ENCODE measurements at regions not wholly inside any gene's neighbourhood (a gene's known extent, or its start where the extent isn't known, plus 50 kb on each side); places are given as distances from the start of the nearest gene placed in this dataset.
A peak's percentile ranks its signal among the peaks of the same experiment; 100 is the strongest.
"Not testable (repeated sequence)": the region's sequence is repeated elsewhere in the genome, so short reads cannot be mapped to it uniquely, and the experiment has no call there.

DNA sequence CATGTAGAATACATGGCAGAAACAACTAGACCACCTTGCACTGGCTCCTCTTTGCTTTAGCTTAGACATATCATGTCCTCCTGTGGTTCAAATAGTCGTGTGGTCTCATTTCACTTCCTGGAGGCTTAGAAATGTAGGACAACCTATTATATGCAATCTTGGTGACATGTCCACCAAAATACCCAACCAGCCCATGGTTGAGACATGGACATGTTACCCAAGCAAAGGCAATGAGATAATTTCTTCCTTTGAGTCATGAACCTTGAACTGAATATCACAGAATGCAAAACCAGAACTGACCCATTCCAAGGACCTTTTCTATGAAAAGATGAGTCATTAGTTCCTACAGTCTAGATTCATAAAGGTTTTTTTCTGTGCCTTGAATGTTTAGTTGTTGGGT is 309.0 kb upstream of the MDFIC2 start:
- peak in 2 of 4 experiments; percentile 3 to 23 for DNase-seq

GRCh38 chr3:70620956-70621355 is 308.5 kb upstream of the MDFIC2 start:
- DNase-seq, result no peak

DNA sequence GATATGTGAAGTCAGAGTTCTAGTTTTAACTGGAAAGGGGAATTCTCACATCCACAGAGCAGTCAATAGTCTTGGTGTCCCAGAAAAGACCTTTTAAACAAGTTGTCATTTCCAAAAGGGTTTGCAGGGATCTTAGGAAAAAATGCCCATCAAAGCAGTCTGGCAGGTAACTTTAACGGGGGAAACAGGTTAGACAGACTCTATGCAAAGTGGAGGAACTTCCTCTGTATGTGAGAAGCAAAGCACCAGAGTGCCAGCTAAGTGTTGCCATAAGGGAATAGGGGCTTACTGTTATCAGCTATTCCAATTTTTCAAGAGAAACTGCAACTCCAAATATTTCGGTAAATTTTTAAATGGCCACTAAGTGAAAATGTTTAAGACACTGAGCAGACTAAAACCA is 307.9 kb upstream of the MDFIC2 start:
- no peak for DNase-seq

DNA sequence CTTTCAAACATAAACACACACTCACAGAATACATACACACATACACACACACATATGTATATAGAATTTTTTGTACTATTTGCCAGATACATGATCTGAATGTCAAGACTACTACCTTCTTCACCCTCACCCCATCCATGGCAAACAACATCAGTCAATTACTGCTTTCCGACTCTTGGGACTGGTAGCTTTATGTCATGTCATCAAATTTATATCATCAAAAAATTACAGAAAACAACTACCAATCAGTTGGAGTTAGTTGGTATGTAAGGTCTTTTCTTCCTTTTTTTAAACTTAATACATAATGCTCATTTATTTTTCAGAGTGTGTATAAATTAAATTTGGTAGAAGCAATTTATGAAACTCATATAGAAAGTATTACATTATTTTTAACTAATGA is 305.7 kb upstream of the MDFIC2 start:
- no peak for DNase-seq

DNA sequence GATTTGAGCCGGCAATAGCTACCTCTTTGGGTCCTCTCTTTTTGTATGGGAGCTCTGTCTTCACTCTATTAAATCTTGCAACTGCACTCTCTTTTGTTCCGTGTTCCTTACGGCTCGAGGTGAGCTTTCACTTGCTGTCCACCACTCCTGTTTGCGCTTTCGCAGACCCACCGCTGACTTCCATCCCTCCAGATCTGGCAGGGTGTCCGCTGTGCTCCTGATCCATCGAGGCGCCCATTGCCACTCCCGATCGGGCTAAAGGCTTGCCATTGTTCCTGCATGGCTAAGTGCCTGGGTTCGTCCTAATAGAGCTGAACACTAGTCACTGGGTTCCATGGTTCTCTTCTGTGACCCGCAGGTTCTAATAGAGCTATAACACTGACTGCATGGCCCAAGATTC is 304.9 kb upstream of the MDFIC2 start:
- not testable (repeated sequence) for DNase-seq

- DNase-seq, result no peak
These were observed 302.8 kb upstream of the MDFIC2 start for GRCh38 chr3:70615286-70615685.

DNA sequence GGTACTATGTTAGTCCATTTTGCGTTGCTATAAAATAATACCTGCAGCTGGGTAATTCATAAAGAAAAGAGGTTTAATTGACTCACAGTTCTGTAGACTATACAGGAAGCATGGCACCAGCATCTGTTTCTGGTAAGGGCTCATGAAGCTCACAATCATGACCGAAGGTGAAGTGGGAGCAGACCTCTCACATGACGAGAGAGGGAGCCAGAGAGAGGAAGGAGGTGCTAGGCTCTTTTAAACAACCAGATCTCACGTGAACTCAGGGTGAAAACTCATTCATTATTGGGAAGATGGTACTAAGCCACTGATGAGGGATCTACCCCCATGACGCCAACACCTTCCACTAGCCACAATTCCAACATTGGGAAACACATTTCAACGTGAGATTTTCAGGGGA is 301.7 kb upstream of the MDFIC2 start:
- DNase-seq, result no peak

DNA sequence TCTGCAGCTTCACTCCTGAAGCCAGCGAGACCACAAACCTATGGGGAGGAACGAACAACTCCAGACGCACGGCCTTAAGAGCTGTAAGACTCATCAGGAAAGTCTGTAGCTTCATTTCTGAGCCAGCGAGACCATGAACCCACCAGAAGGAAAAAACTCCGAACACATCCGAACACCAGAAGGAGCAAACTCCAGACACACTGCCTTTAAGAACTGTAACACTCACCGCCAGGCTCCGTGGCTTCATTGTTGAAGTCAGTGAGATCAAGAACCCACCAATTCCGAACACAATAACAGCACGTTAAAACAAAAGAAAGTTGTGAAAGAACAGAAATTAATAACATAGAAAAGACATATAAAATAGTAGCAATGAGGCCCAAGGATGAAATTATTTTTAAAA is 300.5 kb upstream of the MDFIC2 start:
- no peak for DNase-seq

GRCh38 chr3:70611667-70612277 is 299.3 kb upstream of the MDFIC2 start:
- DNase-seq, result not testable (repeated sequence)

- DNase-seq, result no peak
These were observed 296.0 kb upstream of the MDFIC2 start for GRCh38 chr3:70608434-70608833.

DNA sequence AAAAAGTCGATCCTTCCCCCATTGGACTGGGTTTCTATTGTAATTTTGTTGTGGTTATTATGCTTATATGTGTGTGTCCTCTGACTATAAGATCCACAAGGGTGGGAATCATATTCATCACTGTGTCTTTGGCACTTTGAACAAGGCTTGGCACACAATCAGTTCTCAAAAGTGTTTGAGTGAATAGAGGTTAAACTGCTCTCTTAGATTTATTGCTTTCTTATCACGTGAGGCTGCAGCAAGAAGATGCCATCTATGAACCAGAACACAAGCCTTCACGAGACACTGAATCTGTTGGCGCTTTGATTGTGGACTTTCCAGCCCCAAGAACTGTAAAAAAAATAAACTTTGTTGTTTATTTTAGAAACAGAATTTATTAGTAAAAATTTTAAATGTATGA is 295.0 kb upstream of the MDFIC2 start:
- DNase-seq, result no peak

DNA sequence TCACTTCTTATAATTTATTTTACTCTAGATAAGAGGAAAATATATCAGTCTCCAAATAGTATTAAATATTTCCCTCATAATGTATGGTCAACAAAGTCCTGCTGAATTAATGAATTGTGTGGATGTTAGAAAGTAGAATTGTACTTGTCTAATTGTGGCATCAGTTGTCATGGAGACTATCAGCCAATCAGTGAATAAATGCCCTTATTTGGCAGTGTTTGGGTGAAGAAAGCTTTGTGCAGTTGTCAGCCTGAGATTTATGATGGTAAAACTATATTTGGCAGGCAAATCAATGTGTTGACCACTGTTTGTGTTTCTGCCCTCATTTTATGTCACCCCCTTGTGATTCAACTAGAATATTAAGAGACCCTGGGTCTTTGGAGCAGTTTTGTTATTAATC is 293.6 kb upstream of the MDFIC2 start:
- DNase-seq, result no peak

DNA sequence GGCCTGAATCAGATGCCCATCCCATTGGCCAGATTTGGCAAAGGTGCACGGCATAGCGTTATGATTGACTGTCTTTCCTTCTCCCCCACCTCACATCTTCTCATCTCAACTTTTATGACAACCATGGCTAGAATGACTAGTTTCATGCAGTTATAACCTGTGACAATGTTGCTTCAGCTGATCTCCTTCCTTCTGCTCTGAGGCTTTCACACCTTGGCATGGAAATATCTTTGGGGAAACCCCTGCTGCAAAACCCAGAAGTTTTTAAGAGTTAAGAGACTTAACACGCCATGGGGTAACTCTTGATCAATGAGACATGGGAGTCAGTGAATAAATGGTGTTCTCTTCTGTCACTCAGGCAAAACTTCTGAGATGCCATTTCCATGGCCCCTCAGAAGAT is 290.7 kb upstream of the MDFIC2 start:
- DNase-seq, result no peak

GRCh38 chr3:70597312-70597711 is 284.9 kb upstream of the MDFIC2 start:
- no peak for DNase-seq

DNA sequence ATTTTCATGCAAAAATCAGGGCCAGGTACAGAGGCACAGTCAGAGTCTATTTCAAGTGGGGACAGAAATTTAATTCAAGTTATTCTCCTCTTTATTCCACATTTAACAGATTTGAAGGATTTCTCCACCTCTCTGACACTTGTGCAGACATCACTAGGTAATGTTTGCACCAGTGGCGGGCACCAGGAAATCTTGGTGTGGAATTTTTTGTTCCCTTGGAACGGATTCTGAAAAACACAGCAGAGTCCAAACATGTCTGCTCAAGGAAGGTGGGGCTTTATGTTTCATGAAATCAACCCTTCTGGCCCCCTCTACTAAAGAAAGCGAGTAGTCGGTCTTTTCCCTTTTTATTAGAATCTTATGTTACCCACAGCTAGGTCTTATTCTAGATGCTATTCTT is 271.2 kb upstream of the MDFIC2 start:
- DNase-seq, result no peak

DNA sequence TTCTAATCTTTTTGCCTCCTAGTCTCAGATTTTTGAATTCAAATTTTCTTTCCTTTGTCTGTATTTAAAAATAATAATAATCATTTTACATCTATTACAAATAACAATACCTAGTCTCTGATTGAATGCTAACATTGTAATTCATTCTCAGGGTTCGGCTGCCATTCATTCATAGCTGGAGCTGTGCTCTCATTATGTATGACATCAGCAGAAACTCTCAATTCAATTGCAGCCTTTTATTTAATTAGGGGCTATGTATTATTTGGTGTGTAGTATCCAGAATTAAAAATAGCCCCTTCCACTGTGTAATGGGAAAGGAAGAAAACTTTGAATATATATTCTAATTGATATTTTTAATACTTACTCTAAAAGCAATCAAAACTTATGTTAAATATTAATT is 270.4 kb upstream of the MDFIC2 start:
- no peak for DNase-seq

DNA sequence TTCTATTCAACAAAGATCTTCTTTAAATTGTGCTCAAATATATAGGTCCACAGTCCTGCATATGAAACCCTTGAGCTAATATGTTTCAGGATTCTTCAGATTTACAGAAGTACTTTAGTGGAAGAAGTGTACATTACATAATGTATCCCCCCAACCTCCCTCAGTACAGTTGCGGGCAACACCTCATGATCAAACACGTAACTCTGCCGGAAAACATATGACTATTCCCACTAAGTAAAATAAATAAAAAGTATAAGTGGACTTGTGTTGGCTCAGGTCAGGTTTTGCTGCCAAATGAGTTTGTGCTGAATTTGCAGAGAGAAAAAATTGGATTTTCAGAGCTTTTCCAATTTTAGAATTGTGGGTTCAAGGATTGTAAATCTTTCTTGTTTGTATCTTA is 267.6 kb upstream of the MDFIC2 start:
- no peak for DNase-seq

DNA sequence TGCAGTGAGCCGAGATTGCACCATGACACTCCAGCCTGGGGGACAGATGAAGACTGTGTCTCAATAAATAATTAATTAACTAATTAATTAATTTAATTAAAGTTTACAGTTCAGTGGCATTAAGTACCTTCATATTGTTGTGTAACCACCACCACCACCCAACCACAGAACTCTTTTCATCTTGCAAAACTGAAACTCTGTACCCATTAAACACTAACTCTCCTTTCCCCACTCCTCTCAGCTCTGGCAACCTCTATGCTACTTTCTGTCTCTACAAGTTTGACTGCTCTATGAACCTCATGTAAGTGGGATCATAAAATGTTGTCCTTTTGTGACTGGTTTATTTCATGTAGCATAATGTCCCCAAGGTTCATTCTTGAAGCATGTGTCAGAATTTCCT is 259.3 kb upstream of the MDFIC2 start:
- DNase-seq, result no peak

DNA sequence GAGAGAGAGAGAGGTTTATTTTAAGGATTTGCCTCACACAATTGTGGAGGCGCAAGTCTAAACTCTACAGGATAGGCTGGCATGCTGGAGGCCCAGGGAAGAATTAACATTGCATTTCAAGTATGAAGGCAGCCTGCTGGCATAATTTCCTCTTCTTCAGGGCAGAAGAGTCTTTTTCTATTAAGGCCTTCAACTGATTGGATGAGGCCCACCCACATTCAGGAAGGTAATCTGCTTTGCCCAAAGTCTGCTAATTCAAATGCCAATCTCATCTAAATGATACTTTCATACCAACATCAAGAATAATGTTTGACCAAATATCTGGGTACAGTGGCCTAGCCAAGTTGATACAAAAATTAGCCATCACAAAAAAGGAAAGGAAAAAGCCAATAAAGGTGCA is 258.1 kb upstream of the MDFIC2 start:
- no peak for DNase-seq

DNA sequence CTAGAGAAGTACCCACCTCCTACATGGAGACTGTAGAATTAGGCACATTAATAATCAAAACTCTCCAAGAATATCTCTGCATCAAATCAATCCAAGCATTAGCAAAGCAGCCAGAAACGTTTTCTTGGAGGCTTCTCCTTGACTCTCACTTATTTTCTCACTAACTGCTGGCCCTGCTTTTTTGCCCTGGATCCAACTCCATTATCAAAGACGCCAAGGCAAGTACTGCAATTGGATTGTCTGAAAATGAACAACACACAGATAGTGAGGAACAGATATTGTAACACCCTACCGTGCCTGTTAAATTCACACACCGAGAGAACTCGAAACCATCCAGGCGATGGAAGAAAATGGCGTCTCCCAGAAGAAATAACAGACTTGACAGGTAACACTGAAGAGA is 256.2 kb upstream of the MDFIC2 start:
- DNase-seq, result no peak

GRCh38 chr3:70565861-70566260 is 253.4 kb upstream of the MDFIC2 start:
- no peak for DNase-seq

DNA sequence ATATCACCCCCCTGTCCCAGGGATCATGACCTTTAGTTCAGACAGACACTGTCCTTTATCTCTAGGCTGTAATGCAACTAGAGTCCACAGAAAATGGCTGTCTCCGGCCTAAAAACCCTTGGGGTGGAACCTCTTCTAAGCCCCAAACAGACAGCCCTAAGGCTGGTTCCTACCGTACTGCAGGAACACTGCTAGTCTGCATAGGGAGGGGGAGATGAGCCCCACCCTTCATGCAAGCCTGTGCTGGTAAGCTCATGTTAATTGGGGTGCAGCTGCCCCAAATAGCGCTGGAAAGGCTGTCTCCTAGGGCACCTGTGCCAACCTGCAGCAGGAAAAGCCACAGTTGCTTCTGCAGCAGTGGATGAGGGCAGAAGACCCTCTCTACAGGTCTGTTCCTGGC is 252.1 kb upstream of the MDFIC2 start:
- no peak for DNase-seq

GRCh38 chr3:70561796-70562195 is 249.4 kb upstream of the MDFIC2 start:
- no peak for DNase-seq

DNA sequence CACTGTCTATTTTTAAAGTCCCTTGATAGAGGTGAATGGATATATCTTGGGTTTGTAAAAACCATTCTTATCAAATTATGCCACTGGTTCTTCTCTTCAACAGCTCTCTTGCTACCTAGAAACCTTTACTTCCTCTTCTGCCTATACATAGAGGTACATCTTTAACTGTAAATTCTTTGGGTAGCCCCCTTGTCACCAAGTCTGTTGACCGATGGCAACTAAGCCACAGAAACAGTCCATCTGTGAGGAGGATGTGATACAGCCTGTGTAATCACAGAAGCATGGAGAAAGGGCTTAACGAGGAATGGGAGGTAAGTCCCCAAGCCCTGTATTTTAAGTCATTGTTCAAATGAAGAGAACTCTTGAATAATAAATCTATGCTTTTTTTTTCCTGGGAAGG is 246.5 kb upstream of the MDFIC2 start:
- no peak for DNase-seq

DNA sequence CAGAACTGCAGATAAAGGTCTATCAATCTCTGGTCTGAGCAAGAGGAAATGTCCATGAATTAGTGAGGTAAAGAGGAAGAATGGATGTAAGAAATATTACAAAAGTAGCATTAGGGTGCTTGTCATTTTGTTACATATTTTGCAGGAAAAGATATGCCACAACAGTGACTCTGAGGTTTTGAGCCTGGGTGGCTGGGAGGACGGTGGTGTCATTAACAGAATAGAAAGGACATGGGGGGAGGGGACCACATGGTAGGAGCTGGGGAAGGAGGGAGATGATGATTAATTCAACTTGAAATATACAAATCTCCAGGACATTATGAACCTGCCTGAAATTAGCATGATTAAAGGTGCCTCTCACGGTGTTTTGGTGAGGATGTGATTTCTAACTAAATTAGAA is 245.5 kb upstream of the MDFIC2 start:
- DNase-seq, result peak in 1 of 4 experiments; percentile 1

- no peak for DNase-seq
These were observed 243.6 kb upstream of the MDFIC2 start for GRCh38 chr3:70556056-70556455.
